ENCODE measurements at regions not wholly inside any gene's neighbourhood (a gene's known extent, or its start where the extent isn't known, plus 50 kb on each side); places are given as distances from the start of the nearest gene placed in this dataset.

- DNase-seq: no peak
Observed at GRCh38 chr10:121036431-121036830, 185.3 kb downstream of the WDR11 start.

- DNase-seq: no peak
Observed at GRCh38 chr10:121041499-121041898, 190.3 kb downstream of the WDR11 start.

GRCh38 chr10:121041906-121042305 lies 190.7 kb downstream of the WDR11 start:
- DNase-seq: no peak

- DNase-seq: no peak
Observed at GRCh38 chr10:121042342-121042741, 191.2 kb downstream of the WDR11 start.

- no peak for DNase-seq
Observed at GRCh38 chr10:121043124-121043849, 192.1 kb downstream of the WDR11 start.

- no peak for DNase-seq
Observed at GRCh38 chr10:121048749-121049148, 197.6 kb downstream of the WDR11 start.

- no peak for DNase-seq
Observed at GRCh38 chr10:121049489-121049888, 198.3 kb downstream of the WDR11 start.

- DNase-seq: no peak
Observed at GRCh38 chr10:121049923-121050322, 198.8 kb downstream of the WDR11 start.

GRCh38 chr10:121051171-121051570 lies 200.0 kb downstream of the WDR11 start:
- no peak for DNase-seq

- no peak for DNase-seq
Observed at GRCh38 chr10:121051696-121052279, 200.6 kb downstream of the WDR11 start.

DNA sequence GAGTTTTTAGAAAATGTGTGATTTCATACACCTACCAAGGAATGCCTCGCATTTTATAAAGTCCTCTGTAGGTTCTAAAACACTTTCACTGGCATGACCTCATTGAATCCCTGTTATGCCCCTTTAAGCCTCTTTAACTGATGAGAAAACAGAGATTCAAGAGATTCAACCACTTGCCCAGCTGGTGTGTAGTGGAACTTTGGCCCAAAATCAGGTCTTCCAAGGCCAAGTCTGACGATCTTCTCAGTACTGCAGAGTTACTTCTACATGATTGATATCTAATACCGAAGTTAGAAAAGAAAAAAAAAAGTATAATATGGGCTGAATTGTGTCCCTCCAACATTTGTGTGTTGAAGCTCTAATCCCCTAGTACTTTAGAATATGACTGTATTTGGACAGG lies 202.0 kb downstream of the WDR11 start:
- DNase-seq: no peak

DNA sequence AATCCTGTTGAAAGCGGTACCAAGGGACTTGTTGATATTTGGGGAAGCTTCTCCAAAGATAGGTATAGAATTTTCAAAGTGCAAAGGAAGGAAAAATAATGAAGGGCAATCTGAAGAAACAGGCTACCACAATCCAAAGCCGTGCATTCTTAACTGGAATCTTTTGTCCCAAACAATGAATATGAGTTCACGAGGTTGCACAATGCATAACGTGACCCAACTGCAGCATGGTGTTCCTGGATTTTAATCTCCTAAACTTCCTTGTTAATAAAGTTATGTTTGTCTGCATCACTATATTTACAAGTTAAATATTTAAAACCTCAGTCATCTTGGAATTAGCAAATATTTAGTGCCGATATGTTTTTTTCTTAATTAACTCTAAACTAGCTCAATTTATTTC lies 203.7 kb downstream of the WDR11 start:
- no peak for DNase-seq

- DNase-seq: no peak
Observed at GRCh38 chr10:121057269-121057668, 206.1 kb downstream of the WDR11 start.

- DNase-seq: no peak
Observed at GRCh38 chr10:121058082-121058481, 206.9 kb downstream of the WDR11 start.

GRCh38 chr10:121059351-121059750 lies 208.2 kb downstream of the WDR11 start:
- DNase-seq: no peak

GRCh38 chr10:121062115-121062514 lies 211.0 kb downstream of the WDR11 start:
- no peak for DNase-seq

- DNase-seq: no peak
Observed at GRCh38 chr10:121063744-121064143, 212.6 kb downstream of the WDR11 start.

DNA sequence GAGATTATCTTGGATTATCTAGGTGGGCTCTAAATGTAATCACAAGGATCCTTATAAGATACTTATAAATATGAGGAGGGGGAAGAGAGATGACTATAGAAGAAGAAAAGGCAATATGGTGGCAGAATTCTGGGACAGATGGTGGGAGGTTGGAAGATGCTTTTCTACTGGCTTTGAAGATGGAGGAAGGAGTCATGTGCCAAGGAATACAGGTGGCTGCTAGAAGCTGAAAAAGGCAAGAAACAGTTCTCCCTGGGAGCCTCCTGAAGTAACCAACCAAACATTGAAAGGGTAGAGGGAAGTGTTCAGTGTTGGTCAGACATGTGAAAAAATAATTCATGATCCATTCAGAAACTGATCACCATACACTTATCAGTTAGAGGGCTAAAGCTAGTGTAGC lies 213.3 kb downstream of the WDR11 start:
- no peak for DNase-seq

DNA sequence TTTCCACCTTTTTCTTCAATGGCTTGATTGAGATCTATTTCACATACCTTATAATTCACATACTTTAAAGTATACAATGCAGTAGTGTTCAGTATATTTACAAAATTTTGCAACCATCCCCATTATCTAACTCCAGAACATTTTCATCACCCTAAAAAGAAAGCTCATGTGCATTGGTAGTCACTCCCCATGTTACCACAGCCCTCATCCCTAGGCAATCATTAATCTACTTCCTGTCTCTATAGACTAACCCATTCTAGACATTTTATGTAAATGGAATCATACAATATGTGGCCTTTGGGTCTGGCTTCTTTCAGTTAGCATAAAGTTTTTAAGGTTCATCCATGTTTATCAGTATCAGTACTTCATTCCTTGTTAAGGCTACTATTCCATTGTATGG lies 214.2 kb downstream of the WDR11 start:
- DNase-seq: no peak

DNA sequence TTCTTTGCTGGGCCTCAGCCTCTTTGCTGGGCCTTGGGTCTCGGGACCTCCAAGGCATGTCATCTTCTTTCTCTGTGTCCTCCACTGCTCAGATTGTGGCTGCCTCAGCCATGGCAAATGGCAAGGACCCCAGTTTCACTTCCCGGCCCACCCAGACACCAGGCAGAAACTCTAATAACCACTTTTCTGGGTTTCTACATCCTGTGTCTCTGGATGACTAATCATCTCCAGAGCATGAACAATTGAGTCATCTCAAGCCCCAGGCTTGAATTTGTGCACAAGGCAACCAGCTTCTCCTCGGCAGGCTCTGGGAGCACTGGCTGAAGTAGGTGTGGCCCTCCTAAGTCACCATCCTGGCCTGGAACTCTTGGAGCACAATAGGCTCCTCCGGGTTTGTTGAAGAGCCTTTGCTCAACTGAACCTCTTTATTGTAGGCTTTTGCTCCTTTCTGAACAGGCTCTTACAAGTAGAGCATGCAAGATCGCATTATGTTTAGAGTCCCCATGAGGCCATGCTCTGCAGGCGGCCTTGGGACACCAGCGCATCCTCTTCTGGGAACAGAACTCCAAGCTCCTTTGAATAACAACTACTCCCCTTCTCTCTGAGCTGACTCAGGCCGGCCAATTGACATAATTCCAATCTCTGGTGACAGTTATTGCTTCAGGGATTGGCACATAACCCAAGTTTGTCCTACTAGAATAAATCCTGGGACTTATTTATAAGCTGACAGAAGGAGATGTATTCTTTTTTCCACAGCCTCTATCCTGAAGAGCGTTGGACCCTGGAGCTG lies 218.1 kb downstream of the WDR11 start:
- DNase-seq: no peak

GRCh38 chr10:121070275-121071070 lies 219.3 kb downstream of the WDR11 start:
- DNase-seq: peak in 1 of 2 experiments; percentile 20

GRCh38 chr10:121071901-121072300 lies 220.7 kb downstream of the WDR11 start:
- no peak for DNase-seq

GRCh38 chr10:121073728-121074127 lies 222.6 kb downstream of the WDR11 start:
- DNase-seq: no peak

All from NCI-H526 (cell line).